ENCODE measurements at regions not wholly inside any gene's neighbourhood (a gene's known extent, or its start where the extent isn't known, plus 50 kb on each side); places are given as distances from the start of the nearest gene placed in this dataset.
"Not testable (repeated sequence)": the region's sequence is repeated elsewhere in the genome, so short reads cannot be mapped to it uniquely, and the experiment has no call there.

- no peak for TF ChIP-seq CTCF (IDR thresholded peaks at IDR 0.05; ENCODE audit: insufficient read depth, low read depth, low read length, missing control alignments)
- H3K4me3 ChIP-seq (ENCODE audit: low read depth, low read length), result no peak overlapping the region
- DNase-seq (ENCODE audit: low read depth), result no peak
Observed at GRCh38 chr16:26447570-26447969, 619.2 kb upstream of the C16orf82 start.

- peak; percentile 0 for DNase-seq (ENCODE audit: low read depth)
- peak; percentile 11 for TF ChIP-seq CTCF (IDR thresholded peaks at IDR 0.05; ENCODE audit: insufficient read depth, low read depth, low read length, missing control alignments)
- H3K4me3 ChIP-seq (ENCODE audit: low read depth, low read length), result no peak overlapping the region
Observed at GRCh38 chr16:26453215-26453614, 613.5 kb upstream of the C16orf82 start.

DNA sequence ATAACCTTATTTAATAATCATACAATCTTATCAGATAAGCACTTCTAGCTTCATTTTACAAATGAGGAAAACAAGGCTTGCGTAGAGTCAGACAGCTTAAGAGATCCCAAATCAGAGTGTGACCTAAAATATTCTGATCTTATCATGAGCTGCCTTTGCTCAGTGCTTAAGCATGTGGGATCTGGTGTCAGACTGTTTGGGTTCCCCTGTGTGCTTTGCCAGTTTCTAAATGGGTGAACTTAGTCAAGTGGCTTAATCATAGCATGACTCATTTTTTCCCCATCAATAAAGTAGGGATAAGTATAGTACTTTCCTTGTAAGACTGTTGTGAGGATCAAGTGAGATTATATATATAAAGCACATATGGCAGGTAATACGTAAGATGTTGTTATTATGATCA is 612.6 kb upstream of the C16orf82 start:
- no peak for TF ChIP-seq CTCF (IDR thresholded peaks at IDR 0.05; ENCODE audit: insufficient read depth, low read depth, low read length, missing control alignments)

GRCh38 chr16:26456074-26456473 is 610.7 kb upstream of the C16orf82 start:
- no peak for TF ChIP-seq CTCF (IDR thresholded peaks at IDR 0.05; ENCODE audit: insufficient read depth, low read depth, low read length, missing control alignments)
- DNase-seq (ENCODE audit: low read depth), result no peak
- no peak overlapping the region for H3K4me3 ChIP-seq (ENCODE audit: low read depth, low read length)

More for the DNA sequence above, 612.6 kb upstream of the C16orf82 start:
- DNase-seq (ENCODE audit: low read depth), result no peak
- no peak overlapping the region for H3K4me3 ChIP-seq (ENCODE audit: low read depth, low read length)

GRCh38 chr16:26457095-26457494 is 609.6 kb upstream of the C16orf82 start:
- TF ChIP-seq CTCF (IDR thresholded peaks at IDR 0.05; ENCODE audit: insufficient read depth, low read depth, low read length, missing control alignments), result no peak
- no peak for DNase-seq (ENCODE audit: low read depth)
- no peak overlapping the region for H3K4me3 ChIP-seq (ENCODE audit: low read depth, low read length)

DNA sequence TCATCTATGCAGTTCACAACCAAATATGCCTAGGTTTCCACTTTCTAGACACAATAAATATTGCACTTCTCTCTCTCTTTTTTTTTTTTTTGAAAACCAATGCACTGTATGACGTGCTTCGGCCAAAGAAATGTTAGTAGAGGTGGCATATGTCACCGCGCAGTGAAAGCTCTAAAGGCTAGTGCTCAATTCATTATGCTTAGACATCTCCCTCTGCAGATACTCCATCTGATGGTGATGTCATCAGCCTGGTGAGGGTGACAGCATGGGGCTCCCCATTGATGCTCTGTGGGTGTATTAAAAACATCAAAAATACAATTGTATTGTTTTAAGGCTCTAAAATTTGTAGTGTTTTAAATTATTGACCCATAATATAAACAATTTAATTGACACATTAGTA is 608.8 kb upstream of the C16orf82 start:
- no peak overlapping the region for H3K4me3 ChIP-seq (ENCODE audit: low read depth, low read length)
- no peak for DNase-seq (ENCODE audit: low read depth)
- no peak for TF ChIP-seq CTCF (IDR thresholded peaks at IDR 0.05; ENCODE audit: insufficient read depth, low read depth, low read length, missing control alignments)

GRCh38 chr16:26464576-26465266 is 602.0 kb upstream of the C16orf82 start:
- TF ChIP-seq CTCF (IDR thresholded peaks at IDR 0.05; ENCODE audit: insufficient read depth, low read depth, low read length, missing control alignments), result no peak
- no peak overlapping the region for H3K4me3 ChIP-seq (ENCODE audit: low read depth, low read length)
- no peak for DNase-seq (ENCODE audit: low read depth)

- DNase-seq (ENCODE audit: low read depth); H3K4me3 ChIP-seq (ENCODE audit: low read depth, low read length): not testable (repeated sequence)
Observed at GRCh38 chr16:26474405-26474804, 592.3 kb upstream of the C16orf82 start.
